C4-2B (cell line): ENCODE measurements at regions not wholly inside any gene's neighbourhood (a gene's known extent, or its start where the extent isn't known, plus 50 kb on each side); places are given as distances from the start of the nearest gene placed in this dataset.

Experiments used
- ZFX ChIP-seq: fragments of 450-650 bp; IDR thresholded peaks from 2 replicates; pipeline ENCODE4 v1.6.1; 2017
- TF ChIP-seq, protein P1 (sequence below): fragments of 450-650 bp; conservative IDR thresholded peaks from 2 replicates; pipeline ENCODE4 v1.5.1; 2017; ENCODE audit warnings: mild to moderate bottlenecking

- TF ChIP-seq, protein P1, sequence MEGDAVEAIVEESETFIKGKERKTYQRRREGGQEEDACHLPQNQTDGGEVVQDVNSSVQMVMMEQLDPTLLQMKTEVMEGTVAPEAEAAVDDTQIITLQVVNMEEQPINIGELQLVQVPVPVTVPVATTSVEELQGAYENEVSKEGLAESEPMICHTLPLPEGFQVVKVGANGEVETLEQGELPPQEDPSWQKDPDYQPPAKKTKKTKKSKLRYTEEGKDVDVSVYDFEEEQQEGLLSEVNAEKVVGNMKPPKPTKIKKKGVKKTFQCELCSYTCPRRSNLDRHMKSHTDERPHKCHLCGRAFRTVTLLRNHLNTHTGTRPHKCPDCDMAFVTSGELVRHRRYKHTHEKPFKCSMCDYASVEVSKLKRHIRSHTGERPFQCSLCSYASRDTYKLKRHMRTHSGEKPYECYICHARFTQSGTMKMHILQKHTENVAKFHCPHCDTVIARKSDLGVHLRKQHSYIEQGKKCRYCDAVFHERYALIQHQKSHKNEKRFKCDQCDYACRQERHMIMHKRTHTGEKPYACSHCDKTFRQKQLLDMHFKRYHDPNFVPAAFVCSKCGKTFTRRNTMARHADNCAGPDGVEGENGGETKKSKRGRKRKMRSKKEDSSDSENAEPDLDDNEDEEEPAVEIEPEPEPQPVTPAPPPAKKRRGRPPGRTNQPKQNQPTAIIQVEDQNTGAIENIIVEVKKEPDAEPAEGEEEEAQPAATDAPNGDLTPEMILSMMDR, result no peak
- no peak for TF ChIP-seq ZFX
Observed at GRCh38 chr6:137373296-137373695, 120.9 kb downstream of the OLIG3 start.
